CD8-positive, alpha-beta memory T cell (primary cell): ENCODE measurements at regions not wholly inside any gene's neighbourhood (a gene's known extent, or its start where the extent isn't known, plus 50 kb on each side); places are given as distances from the start of the nearest gene placed in this dataset.

Experiments
- CTCF ChIA-PET: fragments of 350-600 bp; sonication (Branson Sonifier 250); formaldehyde crosslinking; loops from one replicate; lab custom pipeline; 2021; ENCODE audit warnings: antibody characterized with exemption; lab: Charles Lee
- POLR2A ChIA-PET: fragments of 350-600 bp; sonication (Branson Sonifier 250); formaldehyde crosslinking; loops from one replicate; lab custom pipeline; 2021; ENCODE audit warnings: antibody characterized with exemption; lab: Charles Lee
- DNase-seq, 5 donors: peaks; one replicate each; pipeline versions ENCODE4 v3.0.0 to v3.0.0-alpha.2; 2020 to 2022; ENCODE audit warnings: mixed read lengths in 1 of 5
- H3K27ac ChIP-seq: one replicate; pipeline ENCODE4 v1.7.0; 2013; ENCODE audit warnings: low read depth, mild to moderate bottlenecking, low read length, moderate library complexity
- H3K27me3 ChIP-seq: 2 replicates; pipeline ENCODE4 v1.7.0; 2013; ENCODE audit warnings: low read length, mild to moderate bottlenecking; ENCODE audit not compliant: insufficient read depth, poor library complexity, severe bottlenecking
- H3K36me3 ChIP-seq: 2 replicates; pipeline ENCODE4 v1.7.0; 2013; ENCODE audit warnings: mild to moderate bottlenecking, low read length, moderate library complexity; ENCODE audit not compliant: insufficient read depth
- H3K4me1 ChIP-seq: 2 replicates; pipeline ENCODE4 v1.7.0; 2013; ENCODE audit warnings: mild to moderate bottlenecking, low read length, moderate library complexity; ENCODE audit not compliant: insufficient read depth
- H3K4me3 ChIP-seq: 2 replicates; pipeline ENCODE4 v1.7.0; 2013; ENCODE audit warnings: mild to moderate bottlenecking, low read length
- H3K9me3 ChIP-seq: 2 replicates; pipeline ENCODE4 v1.7.0; 2013; ENCODE audit warnings: mild to moderate bottlenecking, low read length
- H3K27ac Mint-ChIP-seq, 8 donors: one replicate each; pipeline ENCODE4 v1.8.0; 2020 to 2021; ENCODE audit warnings: mixed read lengths in 8 of 8, mild to moderate bottlenecking in 6 of 8, inconsistent platforms in 3 of 8, moderate library complexity in 3 of 8
- H3K27me3 Mint-ChIP-seq, 2 donors: one replicate each; pipeline ENCODE4 v1.8.0; 2020 to 2021; ENCODE audit warnings: mixed read lengths in 2 of 2, mild to moderate bottlenecking in 1 of 2, moderate library complexity in 1 of 2
- H3K36me3 Mint-ChIP-seq, 3 donors: one replicate each; pipeline ENCODE4 v1.8.0; 2020 to 2021; ENCODE audit warnings: mixed read lengths in 3 of 3, inconsistent platforms in 1 of 3, mild to moderate bottlenecking in 1 of 3
- H3K4me1 Mint-ChIP-seq, 3 donors: one replicate each; pipeline ENCODE4 v1.8.0; 2020 to 2021; ENCODE audit warnings: mixed read lengths in 3 of 3, inconsistent platforms in 1 of 3, mild to moderate bottlenecking in 1 of 3
- H3K4me3 Mint-ChIP-seq, 7 donors: one replicate each; pipeline ENCODE4 v1.8.0; 2020 to 2021; ENCODE audit warnings: mixed read lengths in 7 of 7, mild to moderate bottlenecking in 6 of 7, moderate library complexity in 4 of 7, inconsistent platforms in 2 of 7
- H3K9me3 Mint-ChIP-seq, 5 donors: one replicate each; pipeline ENCODE4 v1.8.0; 2020 to 2022; ENCODE audit warnings: mixed read lengths in 5 of 5, mild to moderate bottlenecking in 3 of 5, moderate library complexity in 2 of 5, inconsistent platforms in 1 of 5

GRCh38 chr2:11093467-11093866 is 61.8 kb upstream of the SLC66A3 start:
- no peaks in the 10 kb centered on the region for H3K9me3 Mint-ChIP-seq
- no peaks in the 10 kb centered on the region for H3K9me3 ChIP-seq
- H3K4me3 Mint-ChIP-seq = no peak overlapping the region
- peaks cover 0 to 5% of the 10 kb centered on the region in 2 donors for H3K27me3 Mint-ChIP-seq
- ChIA-PET POLR2A (no interaction called here), CTCF (interaction anchor here (0.6 to 0.8 kb wide), 2 partner anchors 9 to 24 kb away, joined by 3 to 4 read pairs; no protein-coding TSS in a partner anchor)
- no peaks in the 10 kb centered on the region for H3K4me1 ChIP-seq
- no peak overlapping the region for H3K4me3 ChIP-seq
- H3K4me1 Mint-ChIP-seq = no peaks in the 10 kb centered on the region
- H3K27ac ChIP-seq = no peak overlapping the region
- no peak for DNase-seq
- H3K36me3 ChIP-seq = no peaks in the 10 kb centered on the region
- H3K27me3 ChIP-seq = no peaks in the 10 kb centered on the region
- H3K36me3 Mint-ChIP-seq = no peaks in the 10 kb centered on the region
- no peak overlapping the region for H3K27ac Mint-ChIP-seq

DNA sequence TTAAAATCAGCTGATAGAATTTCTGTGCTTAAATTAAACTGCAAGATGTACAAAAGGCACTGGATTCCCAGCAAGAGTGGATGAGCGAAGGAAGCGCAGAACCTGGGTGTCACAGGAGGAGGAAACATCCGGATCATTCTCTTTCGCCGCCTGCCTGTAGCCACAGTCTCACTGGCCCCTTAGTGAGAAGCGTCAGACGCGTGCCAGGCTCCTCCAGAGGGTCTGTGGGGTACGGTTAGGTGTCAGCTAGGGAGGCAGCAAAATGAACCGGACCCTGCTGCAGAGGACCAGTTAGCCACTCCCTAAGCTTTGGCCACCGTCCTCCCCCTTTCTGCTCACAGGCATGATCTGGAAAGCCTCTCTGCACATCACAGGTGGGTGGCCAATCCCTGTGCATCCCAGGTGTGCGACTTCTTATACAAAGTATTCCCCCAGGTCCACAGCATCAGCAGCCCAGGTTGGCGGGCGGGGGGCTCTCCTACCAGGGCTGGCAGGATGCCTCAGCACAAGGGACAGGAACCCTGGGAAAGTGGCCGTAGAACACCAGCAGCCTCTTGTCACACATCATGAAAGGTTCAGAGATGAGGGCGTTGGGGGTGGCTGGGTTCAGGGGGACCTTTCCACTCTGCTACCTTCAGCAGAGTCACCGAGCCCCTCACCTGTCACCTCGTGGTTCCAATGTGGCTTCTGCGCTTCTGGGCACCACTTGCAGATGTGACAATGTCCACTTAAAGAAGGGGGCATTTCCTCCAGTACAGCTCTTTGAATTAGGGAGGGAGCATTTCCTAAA is 61.1 kb upstream of the SLC66A3 start:
- ChIA-PET POLR2A (no interaction called here), CTCF (interaction anchor here (0.8 kb wide), 1 partner anchor 9 kb away, joined by 3 read pairs; no protein-coding TSS in a partner anchor)
- Histone ChIP-seq H3K36me3 (no peaks in the 10 kb centered on the region), H3K9me3 (no peaks in the 10 kb centered on the region), H3K27ac (no peak overlapping the region), H3K4me1 (no peaks in the 10 kb centered on the region), H3K27me3 (no peaks in the 10 kb centered on the region), H3K4me3 (no peak overlapping the region)
- Mint-ChIP-seq H3K4me1 (no peaks in the 10 kb centered on the region), H3K36me3 (no peaks in the 10 kb centered on the region), H3K4me3 (no peak overlapping the region), H3K27me3 (no peaks in the 10 kb centered on the region), H3K9me3 (no peaks in the 10 kb centered on the region), H3K27ac (no peak overlapping the region)
- DNase-seq = no peak

DNA sequence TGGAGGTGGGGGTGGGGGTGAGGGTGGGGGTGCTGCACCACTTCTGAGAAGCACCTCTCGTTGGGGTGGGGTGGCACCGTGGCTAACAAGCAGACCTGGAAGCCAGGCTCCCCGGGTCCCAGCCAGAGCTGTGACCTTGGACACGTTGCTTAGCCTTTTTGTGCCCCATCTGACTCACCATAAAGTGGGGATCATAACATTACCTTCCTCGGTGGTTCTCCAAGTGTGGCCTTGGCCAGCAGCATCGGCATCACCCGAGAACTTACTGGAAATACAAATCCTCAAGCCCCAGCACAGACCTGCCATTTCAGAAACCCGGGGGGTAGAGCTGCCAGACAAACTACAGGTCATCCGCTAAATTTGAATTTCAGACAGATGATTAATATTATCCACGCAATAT is 58.7 kb upstream of the SLC66A3 start:
- POLR2A ChIA-PET = no interaction called here
- Mint-ChIP-seq H3K9me3 (no peaks in the 10 kb centered on the region), H3K27ac (peak overlapping the region in 1 of 8 donors; percentile 52), H3K4me1 (no peaks in the 10 kb centered on the region), H3K4me3 (no peak overlapping the region), H3K36me3 (peaks cover 0 to 2% (median 0%) of the 10 kb centered on the region in 3 donors), H3K27me3 (no peaks in the 10 kb centered on the region)
- Histone ChIP-seq H3K27ac (no peak overlapping the region), H3K9me3 (no peaks in the 10 kb centered on the region), H3K4me3 (no peak overlapping the region), H3K36me3 (no peaks in the 10 kb centered on the region), H3K27me3 (no peaks in the 10 kb centered on the region), H3K4me1 (no peaks in the 10 kb centered on the region)
- CTCF ChIA-PET = no interaction called here
- DNase-seq = no peak

- no peak overlapping the region for H3K4me3 Mint-ChIP-seq
- H3K4me1 Mint-ChIP-seq = peaks cover 0 to 2% (median 0%) of the 10 kb centered on the region in 3 donors
- H3K36me3 ChIP-seq = no peaks in the 10 kb centered on the region
- no peak overlapping the region for H3K27ac ChIP-seq
- POLR2A ChIA-PET = no interaction called here
- H3K9me3 ChIP-seq = no peaks in the 10 kb centered on the region
- H3K9me3 Mint-ChIP-seq = no peaks in the 10 kb centered on the region
- no peaks in the 10 kb centered on the region for H3K4me1 ChIP-seq
- CTCF ChIA-PET = no interaction called here
- H3K27me3 Mint-ChIP-seq = no peaks in the 10 kb centered on the region
- no peak overlapping the region for H3K4me3 ChIP-seq
- no peaks in the 10 kb centered on the region for H3K27me3 ChIP-seq
- no peak overlapping the region for H3K27ac Mint-ChIP-seq
- H3K36me3 Mint-ChIP-seq = peaks cover 0 to 2% (median 0%) of the 10 kb centered on the region in 3 donors
- DNase-seq = no peak
These were observed 58.1 kb upstream of the SLC66A3 start for GRCh38 chr2:11097038-11097720.

DNA sequence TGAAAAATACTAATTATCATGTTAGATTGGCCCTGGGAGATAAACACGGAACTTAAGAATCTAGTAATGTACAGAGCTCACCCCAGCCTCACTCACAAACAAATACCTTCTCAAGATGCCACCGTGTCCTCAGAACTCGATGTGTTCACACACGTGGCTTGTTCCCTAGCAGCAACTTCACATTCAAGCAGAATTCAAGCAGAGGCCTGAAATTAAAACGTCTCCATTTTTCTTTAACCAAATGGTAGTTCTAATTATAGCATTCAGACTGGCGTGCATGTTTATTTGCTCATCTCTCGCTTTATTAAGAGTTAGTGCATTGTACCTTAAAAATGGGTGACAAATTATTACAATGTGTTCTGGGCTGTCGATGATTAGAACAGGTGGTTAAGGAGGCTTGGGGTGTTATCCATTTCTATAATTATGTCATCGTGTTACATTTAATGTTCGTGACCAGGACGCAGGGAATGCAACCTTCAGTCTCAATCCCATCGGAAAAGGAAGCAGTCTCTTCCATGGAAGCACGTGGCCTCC is 57.3 kb upstream of the SLC66A3 start:
- Histone ChIP-seq H3K9me3 (no peaks in the 10 kb centered on the region), H3K36me3 (no peaks in the 10 kb centered on the region), H3K27me3 (no peaks in the 10 kb centered on the region), H3K4me3 (no peak overlapping the region), H3K4me1 (no peaks in the 10 kb centered on the region), H3K27ac (no peak overlapping the region)
- ChIA-PET POLR2A (no interaction called here), CTCF (no interaction called here)
- no peak overlapping the region for H3K4me3 Mint-ChIP-seq
- no peak for DNase-seq
- H3K36me3 Mint-ChIP-seq = peaks cover 0 to 2% (median 0%) of the 10 kb centered on the region in 3 donors
- H3K9me3 Mint-ChIP-seq = no peaks in the 10 kb centered on the region
- H3K4me1 Mint-ChIP-seq = peaks cover 0 to 8% (median under 1%) of the 10 kb centered on the region in 3 donors
- H3K27me3 Mint-ChIP-seq = no peaks in the 10 kb centered on the region
- no peak overlapping the region for H3K27ac Mint-ChIP-seq

DNA sequence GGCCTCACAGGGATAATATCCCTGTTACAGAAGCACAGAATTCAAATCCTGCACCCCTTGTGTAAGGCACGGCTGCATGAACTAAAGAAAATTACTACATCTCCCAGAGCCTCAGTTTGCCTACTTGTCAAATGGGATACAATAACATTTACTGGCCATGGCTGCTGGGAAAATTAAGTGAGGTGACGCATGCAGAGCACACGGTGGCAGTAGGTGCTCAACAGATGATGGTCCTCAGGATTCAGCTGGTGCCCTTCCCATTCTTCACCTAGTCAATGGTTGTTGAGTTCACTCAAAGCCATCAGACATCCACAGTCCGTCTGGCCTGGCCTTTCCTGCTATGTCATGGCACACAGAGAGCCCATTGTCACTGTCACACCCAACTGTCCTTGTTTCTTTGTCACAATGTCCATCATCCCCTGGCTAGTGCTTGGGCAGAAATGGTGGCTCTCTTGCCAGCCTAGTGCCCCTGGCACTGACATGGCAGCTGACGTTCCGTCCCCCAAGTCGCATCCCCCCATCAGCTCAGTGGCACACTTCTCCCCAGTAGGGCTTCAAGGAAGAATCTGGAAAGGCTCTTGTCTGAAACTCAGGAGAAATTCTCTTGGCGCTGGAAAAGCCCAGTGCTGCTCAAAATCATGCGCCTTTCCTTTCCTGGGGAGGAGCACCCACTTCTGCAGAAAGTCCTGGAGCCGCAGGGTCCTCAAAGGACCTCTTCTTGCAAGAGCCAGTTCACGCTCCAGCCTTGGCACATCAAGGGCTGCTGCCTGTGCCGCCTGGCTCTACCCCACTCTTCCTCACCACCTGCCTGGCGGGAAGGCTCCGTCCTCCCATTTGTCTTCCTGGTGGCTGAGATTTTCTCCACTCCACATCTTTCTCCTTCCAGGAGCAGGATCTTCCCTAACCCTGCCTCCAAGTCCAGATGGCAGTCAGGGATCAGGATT is 55.9 kb upstream of the SLC66A3 start:
- Mint-ChIP-seq H3K4me3 (no peak overlapping the region), H3K27ac (peak overlapping the region in 1 of 8 donors; percentile 71), H3K4me1 (peaks cover 12 to 23% (median 15%) of the 10 kb centered on the region in 3 donors), H3K9me3 (no peaks in the 10 kb centered on the region), H3K36me3 (peaks cover 0 to 2% (median 0%) of the 10 kb centered on the region in 3 donors), H3K27me3 (no peaks in the 10 kb centered on the region)
- no peaks in the 10 kb centered on the region for H3K9me3 ChIP-seq
- H3K4me3 ChIP-seq = no peak overlapping the region
- no peak for DNase-seq
- peaks cover 12% of the 10 kb centered on the region for H3K4me1 ChIP-seq
- no peaks in the 10 kb centered on the region for H3K27me3 ChIP-seq
- ChIA-PET CTCF (no interaction called here), POLR2A (no interaction called here)
- no peaks in the 10 kb centered on the region for H3K36me3 ChIP-seq
- H3K27ac ChIP-seq = no peak overlapping the region

DNA sequence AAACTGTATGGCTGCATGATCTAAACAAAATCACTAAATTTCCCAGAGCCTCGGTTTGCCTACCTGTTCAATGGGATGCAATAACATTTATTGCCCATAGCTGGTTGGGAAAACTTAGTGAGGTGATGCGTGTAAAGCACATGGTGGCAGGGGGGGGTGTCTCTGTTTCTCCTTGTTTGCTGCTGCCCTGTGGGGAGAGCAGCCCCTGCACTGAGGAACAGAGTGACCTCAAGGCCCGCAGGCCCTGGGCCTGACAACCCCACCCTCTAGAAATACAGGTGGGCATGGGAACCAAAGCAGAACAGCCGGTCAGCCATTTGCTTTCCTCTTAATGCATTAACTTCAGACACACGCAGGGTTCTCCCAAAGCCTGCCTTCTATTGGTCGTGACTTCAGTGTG is 55.1 kb upstream of the SLC66A3 start:
- H3K4me1 Mint-ChIP-seq = peaks cover 15 to 30% (median 22%) of the 10 kb centered on the region in 3 donors
- ChIA-PET CTCF (no interaction called here), POLR2A (no interaction called here)
- Histone ChIP-seq H3K27me3 (no peaks in the 10 kb centered on the region), H3K4me1 (peaks cover 19% of the 10 kb centered on the region), H3K4me3 (no peak overlapping the region), H3K9me3 (no peaks in the 10 kb centered on the region), H3K36me3 (no peaks in the 10 kb centered on the region), H3K27ac (no peak overlapping the region)
- no peak overlapping the region for H3K27ac Mint-ChIP-seq
- H3K36me3 Mint-ChIP-seq = peaks cover 0 to 2% (median 0%) of the 10 kb centered on the region in 3 donors
- no peak overlapping the region for H3K4me3 Mint-ChIP-seq
- no peaks in the 10 kb centered on the region for H3K9me3 Mint-ChIP-seq
- H3K27me3 Mint-ChIP-seq = no peaks in the 10 kb centered on the region
- no peak for DNase-seq
